Body of pancreas (tissue), 4 donors: ENCODE measurements at regions not wholly inside any gene's neighbourhood (a gene's known extent, or its start where the extent isn't known, plus 50 kb on each side); places are given as distances from the start of the nearest gene placed in this dataset.

ENCODE experiments used
- POLR2A ChIP-seq, 3 donors: fragments of 450-650 bp; IDR thresholded peaks; one replicate each; pipeline ENCODE4 v1.6.1; 2016; ENCODE audit warnings: antibody characterized with exemption in 3 of 3, mild to moderate bottlenecking in 2 of 3
- TF ChIP-seq, protein P1 (sequence below), 7 experiments: fragments of 450-650 bp in 4 of 7; fragments of 200-600 bp in 3 of 7; sonication (generic) in 3 of 7; IDR thresholded peaks; one replicate each; pipeline ENCODE4 v1.5.1; 2016 to 2019; ENCODE audit warnings: antibody characterized with exemption in 7 of 7

DNA sequence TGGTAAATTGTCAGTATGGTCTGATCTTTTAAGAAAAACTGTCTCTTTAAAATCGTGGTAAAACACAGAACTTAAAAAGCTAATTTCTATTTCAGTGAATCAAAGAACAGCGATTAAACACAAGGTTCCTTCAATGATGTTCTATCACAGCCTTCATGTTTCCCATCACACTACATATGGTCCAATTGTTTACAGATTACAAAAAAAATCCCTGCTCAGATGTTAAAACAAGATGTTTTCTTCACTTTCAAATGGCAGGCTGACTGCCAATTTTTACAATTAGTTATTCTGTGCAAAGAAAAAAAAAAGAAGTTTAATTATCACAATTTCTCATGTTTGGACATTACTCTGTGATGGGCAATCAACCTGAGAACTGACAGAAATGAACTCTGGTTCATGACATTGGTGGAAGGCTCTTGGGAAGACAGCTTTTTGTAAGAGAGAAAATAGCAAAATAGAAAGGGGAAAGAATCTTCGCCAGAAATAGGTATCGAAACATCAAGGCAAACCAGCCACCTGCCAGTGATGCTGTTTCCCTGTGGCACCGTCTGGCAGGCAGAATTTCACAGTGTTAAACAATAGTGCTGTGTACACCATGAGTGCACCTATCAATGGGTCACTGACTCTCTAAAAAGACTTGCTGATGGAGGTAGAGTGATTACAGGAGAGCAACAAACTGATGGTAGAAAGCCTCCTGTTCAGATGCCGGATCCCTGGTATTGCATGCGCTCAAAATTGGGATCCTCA, 1020.0 kb upstream of the ARRDC3 start:
- TF ChIP-seq, protein P1, sequence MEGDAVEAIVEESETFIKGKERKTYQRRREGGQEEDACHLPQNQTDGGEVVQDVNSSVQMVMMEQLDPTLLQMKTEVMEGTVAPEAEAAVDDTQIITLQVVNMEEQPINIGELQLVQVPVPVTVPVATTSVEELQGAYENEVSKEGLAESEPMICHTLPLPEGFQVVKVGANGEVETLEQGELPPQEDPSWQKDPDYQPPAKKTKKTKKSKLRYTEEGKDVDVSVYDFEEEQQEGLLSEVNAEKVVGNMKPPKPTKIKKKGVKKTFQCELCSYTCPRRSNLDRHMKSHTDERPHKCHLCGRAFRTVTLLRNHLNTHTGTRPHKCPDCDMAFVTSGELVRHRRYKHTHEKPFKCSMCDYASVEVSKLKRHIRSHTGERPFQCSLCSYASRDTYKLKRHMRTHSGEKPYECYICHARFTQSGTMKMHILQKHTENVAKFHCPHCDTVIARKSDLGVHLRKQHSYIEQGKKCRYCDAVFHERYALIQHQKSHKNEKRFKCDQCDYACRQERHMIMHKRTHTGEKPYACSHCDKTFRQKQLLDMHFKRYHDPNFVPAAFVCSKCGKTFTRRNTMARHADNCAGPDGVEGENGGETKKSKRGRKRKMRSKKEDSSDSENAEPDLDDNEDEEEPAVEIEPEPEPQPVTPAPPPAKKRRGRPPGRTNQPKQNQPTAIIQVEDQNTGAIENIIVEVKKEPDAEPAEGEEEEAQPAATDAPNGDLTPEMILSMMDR (IDR thresholded peaks at IDR 0.05), result no peak
- TF ChIP-seq POLR2A (IDR thresholded peaks at IDR 0.05), result no peak
